Renal cortical epithelial cell (primary cell): ENCODE measurements at regions not wholly inside any gene's neighbourhood (a gene's known extent, or its start where the extent isn't known, plus 50 kb on each side); places are given as distances from the start of the nearest gene placed in this dataset.

Experiments used
- DNase-seq: peaks from one replicate; pipeline ENCODE4 v3.0.0-alpha.2; 2011; ENCODE audit warnings: low read depth

DNA sequence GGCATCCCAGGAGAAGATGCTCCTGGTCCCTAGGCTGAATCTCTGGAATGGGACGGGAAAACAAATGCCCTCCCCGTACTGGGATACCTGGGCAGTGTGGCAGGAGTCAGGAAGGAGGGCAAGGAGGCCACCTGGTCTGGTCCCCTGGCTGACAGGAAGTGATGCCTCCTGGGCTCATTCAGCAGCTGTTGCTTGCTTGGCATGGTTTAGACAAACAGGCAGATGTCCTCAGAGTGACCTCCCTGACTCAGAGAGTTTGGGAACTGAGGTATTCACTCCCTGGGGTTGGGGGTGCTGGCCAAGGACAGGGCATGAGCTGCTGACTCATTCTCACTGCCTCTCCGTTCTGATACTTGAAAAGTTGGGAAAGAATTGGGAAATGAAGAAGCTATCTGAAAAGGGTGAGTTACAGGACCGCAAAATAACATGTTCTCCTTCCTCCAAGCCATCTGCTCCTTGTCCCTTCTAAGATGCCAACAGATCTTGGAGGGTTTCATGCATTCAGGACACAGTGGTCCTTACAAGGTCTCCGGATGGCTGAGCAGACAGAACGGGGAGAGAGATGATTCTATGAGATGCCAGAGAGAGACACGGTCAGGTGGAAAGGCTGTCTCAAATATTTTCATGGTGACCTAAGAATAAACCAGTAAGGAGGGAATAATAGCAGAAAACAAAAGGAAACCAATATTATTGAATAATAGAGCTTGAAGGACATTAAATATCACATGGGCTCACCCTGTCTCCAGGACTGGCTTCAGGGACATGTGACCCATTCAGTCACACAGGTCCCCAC, 534.5 kb downstream of the BNC2 start:
- DNase-seq = peak; percentile 99

DNA sequence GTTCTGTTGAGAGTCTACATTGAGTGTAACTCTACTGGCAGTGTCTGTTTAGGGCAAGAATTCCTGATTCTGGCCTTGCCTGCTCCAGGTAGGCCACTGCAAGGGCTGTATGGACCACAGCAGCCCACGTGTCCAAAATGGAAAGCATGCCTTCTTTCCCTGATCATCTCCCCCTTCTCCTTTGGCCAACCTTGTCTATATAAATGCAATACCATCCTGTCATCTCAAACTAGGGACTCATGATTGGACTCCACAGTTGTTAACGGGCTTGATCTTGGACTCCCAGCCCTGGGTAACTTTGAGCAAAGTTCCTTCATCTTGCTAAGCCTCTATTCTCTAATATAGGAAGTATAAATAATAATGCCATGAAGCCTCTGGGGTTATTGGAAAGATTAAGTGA, 533.6 kb downstream of the BNC2 start:
- DNase-seq = no peak

DNA sequence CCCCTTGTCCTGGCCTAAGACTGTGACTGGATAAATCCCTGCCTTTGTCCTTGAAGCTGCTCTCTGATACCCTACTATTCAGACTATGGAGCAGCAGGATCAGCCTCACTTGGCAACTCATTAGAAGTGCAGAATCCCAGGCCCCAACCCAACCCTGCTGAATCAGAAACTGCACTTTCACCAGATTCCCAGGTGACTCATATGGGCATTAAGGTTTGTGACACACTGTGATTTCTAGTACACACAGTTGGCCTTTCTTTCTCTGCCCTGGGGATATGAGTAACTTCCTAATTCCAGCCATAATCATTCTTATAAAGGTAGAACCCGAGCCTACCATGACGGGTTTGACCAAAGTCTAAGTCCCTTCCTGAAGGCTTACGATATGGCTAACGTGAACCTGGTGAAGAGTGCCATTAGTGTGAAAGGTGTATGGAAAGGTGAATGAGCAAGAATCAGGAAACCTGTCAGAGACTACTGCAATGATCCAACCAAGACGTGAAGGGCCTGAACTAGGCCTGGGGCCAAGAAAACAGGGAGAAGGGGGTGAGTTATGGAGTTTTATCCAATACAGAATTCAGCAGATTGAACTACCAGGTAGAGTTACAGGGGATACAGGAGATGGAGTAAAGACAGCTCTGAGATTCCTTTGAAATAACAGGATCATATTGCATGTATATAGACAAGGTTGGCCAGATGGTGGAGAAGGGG, 533.0 kb downstream of the BNC2 start:
- DNase-seq = peak; percentile 99

DNA sequence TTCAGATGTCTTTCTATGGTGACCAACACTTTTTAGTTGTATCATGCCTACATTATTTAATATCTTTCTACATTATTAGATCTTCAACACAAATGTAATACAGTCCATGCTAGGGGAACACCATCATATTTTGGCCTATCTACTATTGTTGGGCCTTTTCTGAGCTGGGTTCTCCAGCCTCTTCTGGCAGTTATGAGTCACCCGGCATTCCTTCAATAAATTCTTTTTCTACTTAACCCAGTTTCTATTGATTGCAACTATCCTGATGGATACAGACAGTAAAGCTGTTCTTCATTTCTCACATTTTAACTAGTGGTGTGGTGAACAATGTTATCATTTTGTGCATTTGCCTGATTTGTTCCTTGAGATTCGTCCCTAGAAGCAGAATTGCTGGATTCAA, 529.3 kb downstream of the BNC2 start:
- peak; percentile 56 for DNase-seq

DNA sequence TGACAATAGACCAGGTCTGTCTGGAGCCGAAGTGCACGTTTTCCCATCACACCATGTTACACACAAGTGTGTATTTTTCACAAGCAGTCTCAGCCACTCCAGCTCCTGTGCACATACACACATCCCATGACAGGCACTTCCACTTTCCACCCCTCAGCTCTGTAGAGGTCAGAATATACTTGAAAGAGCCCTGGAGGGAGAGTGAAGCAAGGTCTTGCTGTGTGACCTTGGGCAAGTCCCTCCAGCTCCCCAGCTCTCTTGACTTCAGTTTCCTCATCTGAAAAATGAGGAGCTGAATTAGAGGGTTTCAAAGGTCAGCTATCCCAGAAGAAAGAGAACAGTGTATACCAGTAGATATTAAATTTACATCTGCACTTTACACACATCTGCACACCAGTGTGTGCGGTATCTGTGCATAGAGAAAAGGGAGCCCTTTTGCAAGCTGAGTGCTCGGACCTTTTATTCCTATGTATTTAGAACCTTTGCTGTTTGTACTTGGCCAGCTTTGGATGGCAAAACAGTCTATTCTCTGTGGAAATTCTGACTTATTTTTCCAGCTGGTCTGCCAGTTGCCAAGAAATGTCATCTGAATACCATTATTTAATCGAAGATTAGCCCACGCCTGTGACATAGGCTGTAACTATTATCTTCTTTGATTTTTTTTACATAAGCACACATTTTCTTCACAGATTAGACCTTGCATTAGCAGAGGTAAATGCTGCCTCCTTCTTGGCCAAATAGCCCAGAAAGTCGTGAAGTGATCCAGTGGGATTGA, 528.0 kb downstream of the BNC2 start:
- no peak for DNase-seq

DNA sequence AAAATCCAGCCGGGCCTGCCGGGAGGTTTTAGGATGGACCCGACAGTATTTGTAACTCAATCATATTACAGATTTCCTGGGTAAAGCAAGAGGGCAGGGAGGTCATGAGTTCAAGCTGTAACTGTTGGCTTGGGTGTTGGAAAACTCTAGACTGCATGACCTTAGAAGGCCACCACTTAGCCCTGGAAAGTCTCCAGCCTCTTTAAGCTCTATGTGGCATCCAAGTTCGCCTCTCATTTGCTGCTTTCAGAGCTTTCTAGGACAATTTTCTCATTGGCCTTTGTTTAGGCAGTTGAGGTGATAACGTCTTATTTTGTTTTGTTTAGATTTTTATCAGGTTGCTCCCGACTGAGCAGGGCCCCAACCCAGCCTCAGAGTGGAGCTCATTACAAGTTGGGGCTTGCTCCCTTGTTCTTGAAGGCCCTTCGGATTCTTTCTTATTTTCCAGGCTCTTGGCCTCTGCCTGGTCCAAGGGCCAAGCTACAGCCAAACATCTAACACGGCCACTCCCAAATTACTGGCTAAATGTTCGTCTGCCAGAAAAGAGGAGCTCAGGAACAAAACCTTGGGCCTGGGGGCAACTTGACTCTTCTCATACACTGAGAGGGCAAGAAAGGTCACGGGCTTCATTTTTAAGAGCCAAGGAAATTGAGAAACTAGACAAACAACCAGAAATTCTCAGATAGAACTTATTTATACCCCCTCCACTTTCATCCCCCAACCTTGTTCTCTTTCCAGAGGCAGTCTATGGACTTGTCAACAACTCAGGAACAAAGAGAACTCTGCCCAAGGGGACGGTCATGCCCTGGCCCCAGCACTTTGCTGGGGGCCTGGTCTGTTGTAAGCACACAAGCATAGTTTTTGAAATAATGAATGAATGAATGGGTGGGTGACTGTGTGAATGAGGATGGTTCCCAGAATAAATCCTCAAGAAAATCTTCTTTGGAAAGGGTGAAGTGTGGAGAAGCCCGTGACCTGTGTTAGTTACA, 526.9 kb downstream of the BNC2 start:
- no peak for DNase-seq

DNA sequence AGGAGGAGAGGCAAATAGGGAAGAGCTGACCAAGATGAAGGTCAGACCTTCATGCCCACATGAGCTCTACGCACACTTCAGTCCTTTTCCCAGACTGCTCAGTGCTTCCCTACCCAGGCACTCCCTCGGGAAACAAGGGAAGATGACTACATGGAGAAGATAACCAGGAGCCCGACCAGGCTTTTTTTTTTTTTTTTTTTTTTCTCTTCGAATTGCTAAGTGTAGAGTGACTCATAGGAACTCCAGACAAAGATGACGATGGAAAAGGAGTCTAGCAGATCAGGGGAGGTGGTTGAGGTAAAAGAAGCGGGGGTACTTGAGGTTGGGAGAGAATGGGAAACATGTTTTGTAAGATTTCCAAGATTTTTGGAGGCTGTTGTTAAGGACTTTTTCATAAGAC, 526.1 kb downstream of the BNC2 start:
- DNase-seq = peak; percentile 83

DNA sequence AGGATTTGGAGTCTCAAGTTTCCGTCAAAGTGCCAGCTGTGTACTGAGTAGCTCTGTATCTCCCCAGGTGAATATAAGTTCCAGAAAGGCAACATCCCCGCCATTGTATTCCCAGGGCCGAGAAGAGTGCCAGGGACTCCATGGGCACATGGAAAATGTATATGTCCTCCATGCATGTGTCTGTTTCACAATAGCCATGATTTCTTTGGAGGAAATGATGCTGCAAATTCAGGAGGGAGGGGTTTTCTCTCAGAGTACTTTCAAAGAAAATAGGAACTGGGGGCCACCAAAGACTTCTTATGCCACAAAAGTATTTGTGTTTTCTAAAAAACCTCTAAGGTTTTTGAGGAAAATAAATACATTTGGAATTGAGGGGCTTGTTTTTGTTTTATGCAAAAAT, 524.6 kb downstream of the BNC2 start:
- DNase-seq = no peak

DNA sequence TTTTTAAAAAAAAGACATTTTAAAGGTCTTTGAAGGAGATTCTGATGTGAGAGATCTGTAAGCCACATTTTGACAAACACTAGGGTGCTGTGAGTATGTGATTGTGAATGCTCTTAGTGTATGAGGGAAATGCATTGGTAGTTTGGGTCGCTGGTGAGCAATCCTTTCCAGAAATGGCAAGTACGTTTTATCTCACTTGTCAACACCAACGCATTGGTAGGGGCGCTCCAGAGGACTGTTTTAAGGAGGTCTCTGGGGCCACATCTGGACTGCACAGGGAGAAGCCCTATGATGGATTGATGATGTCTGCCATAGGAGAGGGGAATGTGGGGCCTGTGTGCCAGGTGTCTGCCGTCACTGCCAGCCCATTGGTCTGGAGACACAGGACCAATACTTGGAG, 522.6 kb downstream of the BNC2 start:
- DNase-seq = no peak

DNA sequence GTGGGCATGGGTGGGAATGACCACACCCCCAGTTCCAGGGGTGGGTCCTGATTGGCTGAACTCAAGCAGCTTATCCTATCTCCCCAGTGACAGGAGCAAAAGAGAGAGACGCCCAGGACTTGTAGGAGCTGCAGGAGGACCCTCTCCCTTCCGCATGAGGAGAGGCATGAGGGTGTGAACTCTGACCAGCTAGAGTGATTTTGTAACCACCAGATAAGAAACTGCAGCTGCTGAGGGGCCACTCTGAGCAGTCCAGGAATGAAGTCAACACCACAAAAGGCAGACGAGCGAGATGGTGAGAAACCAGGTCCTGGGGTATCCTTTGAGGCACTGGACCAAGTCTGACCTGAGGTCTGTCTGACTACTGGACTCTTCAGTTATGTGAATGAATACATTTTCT, 521.9 kb downstream of the BNC2 start:
- no peak for DNase-seq

DNA sequence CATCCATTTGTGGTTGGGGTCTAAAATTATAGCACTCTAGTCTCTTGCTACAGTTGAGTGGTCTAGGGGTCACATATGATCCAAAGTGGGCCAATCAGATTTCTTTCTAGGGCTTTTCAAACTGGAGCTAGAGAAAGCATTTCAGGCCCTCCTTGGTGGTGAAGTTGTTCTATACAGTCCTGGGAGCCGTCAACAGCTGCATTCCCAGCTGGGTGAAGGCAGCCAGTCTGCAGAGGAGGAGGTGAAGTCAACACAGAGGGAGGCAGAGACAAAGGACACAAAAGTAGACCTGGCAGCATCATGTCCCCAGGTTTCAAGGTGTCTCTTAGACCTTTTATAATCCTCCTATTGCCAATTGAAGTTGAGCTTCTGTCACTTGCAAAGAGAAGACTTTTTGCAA, 518.2 kb downstream of the BNC2 start:
- DNase-seq = no peak

DNA sequence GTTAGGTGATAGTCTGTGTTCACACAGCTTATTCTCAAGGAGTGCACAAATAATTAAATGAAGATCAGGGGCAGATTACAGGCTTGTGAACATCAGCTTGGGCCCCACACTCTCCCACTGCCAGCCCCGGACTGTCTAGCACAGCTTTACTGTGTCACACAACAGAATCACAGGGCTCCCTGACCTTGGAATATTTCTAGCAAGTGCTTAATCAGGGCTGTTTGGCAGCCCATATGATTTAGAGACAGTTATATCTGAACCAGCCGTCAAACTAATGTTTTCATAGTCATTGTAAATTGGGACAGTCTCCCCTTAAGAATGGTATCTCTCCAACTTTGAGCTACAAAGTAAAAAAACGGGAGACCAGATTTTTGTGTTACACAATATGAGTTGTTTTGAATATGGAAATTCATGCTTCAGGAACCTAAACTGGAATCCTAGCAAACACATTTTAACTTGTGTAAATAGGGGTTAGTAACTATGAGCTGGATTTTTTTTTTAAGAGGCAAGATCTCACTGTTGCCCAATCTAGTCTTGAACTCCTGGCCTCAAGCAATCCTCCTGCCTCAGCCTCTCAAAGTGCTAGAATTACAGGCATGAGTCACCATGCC, 517.6 kb downstream of the BNC2 start:
- DNase-seq = peak; percentile 16

DNA sequence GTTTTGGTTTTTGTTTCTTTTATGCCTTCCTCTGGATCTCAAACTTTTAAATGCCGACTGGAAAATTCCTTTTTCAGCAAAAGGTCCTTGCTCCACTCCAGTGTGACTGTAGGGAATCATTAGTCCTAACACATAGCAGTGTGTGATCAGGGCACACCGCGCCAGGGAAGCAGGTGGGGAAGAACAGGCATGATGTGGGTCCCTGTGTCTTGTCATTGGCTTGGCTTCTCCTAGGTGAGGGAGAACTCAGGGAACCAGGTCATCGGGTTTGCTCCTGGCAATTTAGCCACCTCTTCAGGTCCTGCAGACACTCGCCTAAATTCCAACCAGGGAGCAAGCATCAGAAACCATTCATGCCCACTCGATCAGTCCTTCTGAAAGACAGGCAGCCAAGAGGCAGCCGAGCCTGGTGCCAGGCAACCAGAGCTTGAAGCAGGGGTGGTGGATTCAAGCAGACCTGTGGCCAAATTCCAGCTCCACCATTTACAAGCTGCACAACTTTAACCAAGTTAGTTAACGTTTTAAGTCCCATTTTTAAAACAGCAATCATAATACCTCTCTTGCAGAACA, 514.2 kb downstream of the BNC2 start:
- no peak for DNase-seq

DNA sequence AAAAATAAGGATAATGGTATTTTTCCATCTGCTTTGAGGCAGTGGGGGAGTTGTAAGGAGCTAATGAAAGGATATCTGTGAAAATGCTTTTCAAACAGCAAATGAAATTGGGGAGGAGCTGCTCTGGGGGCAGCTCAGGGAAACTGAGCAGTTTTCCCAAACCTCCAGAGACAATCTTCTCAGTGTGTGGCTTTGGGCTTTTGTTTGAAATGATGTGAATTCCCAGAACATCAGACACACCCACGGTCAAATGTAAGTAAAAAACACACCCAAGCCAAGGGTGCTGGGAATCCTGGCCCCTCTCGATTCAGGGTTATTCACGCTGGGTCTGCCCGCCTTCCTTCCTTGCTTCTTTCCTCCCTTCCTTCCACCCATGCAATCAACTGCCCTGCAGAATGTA, 512.6 kb downstream of the BNC2 start:
- DNase-seq = no peak

DNA sequence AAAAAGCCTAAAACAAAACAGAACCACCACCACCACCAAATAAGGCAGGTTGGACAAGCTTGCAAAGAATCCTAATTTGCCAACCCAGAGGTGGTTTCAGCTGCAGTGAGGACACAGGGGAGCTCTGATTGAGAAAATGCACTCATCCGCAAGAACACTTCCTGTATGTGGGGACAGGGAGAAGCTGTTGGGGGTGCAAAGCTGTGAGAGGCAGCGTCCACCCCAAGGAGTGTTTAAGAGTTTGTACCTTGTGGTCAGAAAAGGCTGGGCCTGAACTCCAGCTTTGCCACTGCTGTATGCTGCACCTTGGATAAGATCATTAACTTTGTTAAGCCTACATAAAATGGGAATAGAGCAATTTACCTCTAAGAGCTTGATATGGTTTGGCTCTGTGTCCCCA, 511.7 kb downstream of the BNC2 start:
- no peak for DNase-seq
